PC-3 (cell line): ENCODE measurements at regions not wholly inside any gene's neighbourhood (a gene's known extent, or its start where the extent isn't known, plus 50 kb on each side); places are given as distances from the start of the nearest gene placed in this dataset.

Source experiments
- ATAC-seq: fragments of 200-7000 bp; cut with Tn5 transposase; 2 replicates; pipeline ENCODE4 v1.9.1; 2020; ENCODE audit warnings: mild to moderate bottlenecking, moderate library complexity
- BruUV-seq: library from RNA; stranded (reverse); fragments of 400-500 nt; replicated peaks from 2 replicates; lab custom pipeline; 2021; lab: Mats Ljungman, UMichigan
- CTCF ChIA-PET: fragments of 300-600 bp; sonication (Branson Sonifier 250); formaldehyde crosslinking; loops from one replicate; lab custom pipeline; 2022; ENCODE audit warnings: antibody characterized with exemption; lab: Charles Lee
- POLR2A ChIA-PET: fragments of 300-600 bp; sonication (Branson Sonifier 250); formaldehyde crosslinking; loops from one replicate; lab custom pipeline; 2022; ENCODE audit warnings: antibody characterized with exemption; ENCODE audit not compliant: unreplicated experiment; lab: Charles Lee
- DNase-seq: peaks from one replicate; pipeline ENCODE4 v3.0.0-alpha.2; 2015
- H2AFZ ChIP-seq: fragments of 300-600 bp; sonication (generic); 2 replicates; pipeline ENCODE4 v1.6.0; 2016; ENCODE audit warnings: antibody characterized with exemption, low read length
- H3F3A ChIP-seq: fragments of 300-600 bp; sonication (generic); one replicate; pipeline ENCODE4 v1.6.0; 2017; ENCODE audit warnings: antibody characterized with exemption, low read length, control low read depth, mild to moderate bottlenecking; ENCODE audit not compliant: unreplicated experiment
- H3K27ac ChIP-seq: fragments of 300-600 bp; sonication (generic); 2 replicates; pipeline ENCODE4 v1.5.1; 2016; ENCODE audit warnings: mild to moderate bottlenecking, low read length
- H3K27me3 ChIP-seq: fragments of 300-600 bp; sonication (generic); 2 replicates; pipeline ENCODE4 v1.6.1; 2016; ENCODE audit warnings: low read length, mixed read lengths
- H3K36me3 ChIP-seq: fragments of 300-600 bp; sonication (generic); 2 replicates; pipeline ENCODE4 v1.6.1; 2016; ENCODE audit warnings: low read depth, mixed run types, low read length, mixed read lengths
- H3K4me1 ChIP-seq: fragments of 300-600 bp; sonication (generic); 2 replicates; pipeline ENCODE4 v1.5.1; 2016; ENCODE audit warnings: low read length; ENCODE audit not compliant: insufficient read depth
- H3K4me2 ChIP-seq: fragments of 300-600 bp; sonication (generic); 2 replicates; pipeline ENCODE4 v1.6.0; 2016; ENCODE audit warnings: low read length
- H3K4me3 ChIP-seq: fragments of 300-600 bp; sonication (generic); 2 replicates; pipeline ENCODE4 v1.5.1; 2016; ENCODE audit warnings: mild to moderate bottlenecking, low read length, mixed read lengths
- H3K79me2 ChIP-seq: fragments of 300-600 bp; sonication (generic); 2 replicates; pipeline ENCODE4 v1.6.1; 2017; ENCODE audit warnings: low read length, mixed read lengths
- H3K9ac ChIP-seq: fragments of 300-600 bp; sonication (generic); 2 replicates; pipeline ENCODE4 v1.6.0; 2016; ENCODE audit warnings: mild to moderate bottlenecking, low read length
- H3K9me2 ChIP-seq: fragments of 300-600 bp; sonication (generic); replicated peaks from 2 replicates; pipeline ENCODE4 v1.6.1; 2016; ENCODE audit warnings: mixed run types, low read length, mixed read lengths
- H3K9me3 ChIP-seq: fragments of 300-600 bp; sonication (generic); 2 replicates; pipeline ENCODE4 v1.6.1; 2016; ENCODE audit warnings: low read length, mixed read lengths
- H4K20me1 ChIP-seq: fragments of 300-600 bp; sonication (generic); 2 replicates; pipeline ENCODE4 v1.6.1; 2016; ENCODE audit warnings: low read length, mixed read lengths
- CTCF ChIP-seq: fragments of 300-600 bp; sonication (generic); conservative IDR thresholded peaks from 2 replicates; pipeline ENCODE4 v1.5.1; 2017; ENCODE audit warnings: antibody characterized with exemption, low read depth, mild to moderate bottlenecking, low read length
- EZH2 ChIP-seq: fragments of 300-600 bp; sonication (generic); IDR thresholded peaks from one replicate; pipeline ENCODE4 v1.6.1; 2017; ENCODE audit warnings: antibody characterized with exemption, mild to moderate bottlenecking, low read length; ENCODE audit not compliant: unreplicated experiment
- EZH2phosphoT487 ChIP-seq: fragments of 300-600 bp; sonication (generic); IDR thresholded peaks from 2 replicates; pipeline ENCODE4 v1.6.1; 2018; ENCODE audit warnings: mild to moderate bottlenecking, antibody characterized with exemption, low read length, borderline replicate concordance
- intact Hi-C: fragments of 100-400 bp; cut with micrococcal nuclease; formaldehyde crosslinking; loops from 2 replicates; pipeline ENCODE4 v1.9.0; 2023

- DNase-seq (no peak), ATAC-seq (no peak)
- H3K27me3 ChIP-seq, result no peaks in the 10 kb centered on the region
- H2AFZ ChIP-seq, result no peak overlapping the region
- no peak overlapping the region for H3K4me2 ChIP-seq
- TF ChIP-seq CTCF, result no peak
- TF ChIP-seq EZH2phosphoT487, result no peak
- TF ChIP-seq EZH2, result no peak
- H3K4me3 ChIP-seq, result no peak overlapping the region
- no TSS peak for BruUV-seq
- CTCF ChIA-PET, result no interaction called here
- H3K9ac ChIP-seq, result no peak overlapping the region
- H3K9me2 ChIP-seq, result no peaks in the 10 kb centered on the region
- intact Hi-C loops, result loop anchor here (10.0 kb wide), 1 partner anchor 75 kb away; no protein-coding TSS in a partner anchor
- peaks cover 15% of the 10 kb centered on the region for H3K4me1 ChIP-seq
- no peaks in the 10 kb centered on the region for H3K79me2 ChIP-seq
- no peaks in the 10 kb centered on the region for H3K36me3 ChIP-seq
- peaks cover 9% of the 10 kb centered on the region for H3F3A ChIP-seq
- POLR2A ChIA-PET, result no interaction called here
- H3K27ac ChIP-seq, result no peak overlapping the region
- H3K9me3 ChIP-seq, result no peaks in the 10 kb centered on the region
- H4K20me1 ChIP-seq, result no peaks in the 10 kb centered on the region
Observed at GRCh38 chr18:22509423-22509822, 91.7 kb upstream of the CTAGE1 start.

GRCh38 chr18:22510697-22511096, 93.0 kb upstream of the CTAGE1 start:
- Histone ChIP-seq H3K9me2 (no peaks in the 10 kb centered on the region), H3K4me1 (peaks cover 2% of the 10 kb centered on the region), H3K4me3 (no peak overlapping the region), H3K27ac (no peak overlapping the region), H3K27me3 (no peaks in the 10 kb centered on the region), H3K9me3 (no peaks in the 10 kb centered on the region), H3K4me2 (no peak overlapping the region), H3K36me3 (no peaks in the 10 kb centered on the region), H2AFZ (no peak overlapping the region), H3K9ac (no peak overlapping the region), H3K79me2 (no peaks in the 10 kb centered on the region), H4K20me1 (no peaks in the 10 kb centered on the region), H3F3A (no peaks in the 10 kb centered on the region)
- POLR2A ChIA-PET, result no interaction called here
- BruUV-seq, result no TSS peak
- TF ChIP-seq CTCF (no peak), EZH2phosphoT487 (no peak)
- CTCF ChIA-PET, result no interaction called here
- no peak for ATAC-seq
- no peak for DNase-seq
- intact Hi-C loops, result no loop called here

GRCh38 chr18:22513721-22514481, 96.2 kb upstream of the CTAGE1 start:
- ATAC-seq (no peak), DNase-seq (no peak)
- no TSS peak for BruUV-seq
- POLR2A ChIA-PET, result no interaction called here
- Histone ChIP-seq H4K20me1 (no peaks in the 10 kb centered on the region), H3K79me2 (no peaks in the 10 kb centered on the region), H3K27me3 (no peaks in the 10 kb centered on the region), H3K9ac (no peak overlapping the region), H3K9me3 (no peaks in the 10 kb centered on the region), H3K4me3 (no peak overlapping the region), H3K27ac (no peak overlapping the region), H3K4me1 (no peaks in the 10 kb centered on the region), H3K9me2 (no peaks in the 10 kb centered on the region), H3K36me3 (no peaks in the 10 kb centered on the region), H3K4me2 (no peak overlapping the region), H2AFZ (no peak overlapping the region), H3F3A (no peaks in the 10 kb centered on the region)
- CTCF ChIA-PET, result interaction anchor here (0.6 kb wide), 1 partner anchor 49 kb away, joined by 3 read pairs; no protein-coding TSS in a partner anchor
- intact Hi-C loops, result no loop called here
- TF ChIP-seq EZH2, result no peak
- no peak for TF ChIP-seq CTCF
- no peak for TF ChIP-seq EZH2phosphoT487
